ENCODE measurements at regions not wholly inside any gene's neighbourhood (a gene's known extent, or its start where the extent isn't known, plus 50 kb on each side); places are given as distances from the start of the nearest gene placed in this dataset.
"Not testable (repeated sequence)": the region's sequence is repeated elsewhere in the genome, so short reads cannot be mapped to it uniquely, and the experiment has no call there.

GRCh38 chr4:3629665-3630064 lies 97.4 kb upstream of the LRPAP1 start:
- DNase-seq (no peak), ATAC-seq (ENCODE audit: poor library complexity) (no peak)
- intact Hi-C loops (cut with DNase I) = no loop called here

- ATAC-seq (ENCODE audit: poor library complexity); DNase-seq; intact Hi-C loops (cut with DNase I): not testable (repeated sequence)
Observed at GRCh38 chr4:3629176-3629575, 97.0 kb upstream of the LRPAP1 start.

GRCh38 chr4:3628868-3629175 lies 96.6 kb upstream of the LRPAP1 start:
- intact Hi-C loops (cut with DNase I) = no loop called here
- DNase-seq (no peak), ATAC-seq (ENCODE audit: poor library complexity) (no peak)

- DNase-seq; ATAC-seq (ENCODE audit: poor library complexity); intact Hi-C loops (cut with DNase I): not testable (repeated sequence)
Observed at GRCh38 chr4:3627967-3628867, 96.0 kb upstream of the LRPAP1 start.

- ATAC-seq (ENCODE audit: poor library complexity); DNase-seq; intact Hi-C loops (cut with DNase I): not testable (repeated sequence)
Observed at GRCh38 chr4:3627456-3627855, 95.2 kb upstream of the LRPAP1 start.

GRCh38 chr4:3626131-3626884 lies 94.1 kb upstream of the LRPAP1 start:
- intact Hi-C loops (cut with DNase I); ATAC-seq (ENCODE audit: poor library complexity); DNase-seq: not testable (repeated sequence)

GRCh38 chr4:3625286-3625875 lies 93.2 kb upstream of the LRPAP1 start:
- DNase-seq; ATAC-seq (ENCODE audit: poor library complexity): not testable (repeated sequence)

GRCh38 chr4:3623809-3624329 lies 91.6 kb upstream of the LRPAP1 start:
- intact Hi-C loops (cut with DNase I); DNase-seq; ATAC-seq (ENCODE audit: poor library complexity): not testable (repeated sequence)

More at GRCh38 chr4:3625286-3625875, 93.2 kb upstream of the LRPAP1 start:
- intact Hi-C loops (cut with DNase I) = not testable (repeated sequence)

GRCh38 chr4:3623106-3623505 lies 90.9 kb upstream of the LRPAP1 start:
- intact Hi-C loops (cut with DNase I) = no loop called here
- ATAC-seq (ENCODE audit: poor library complexity) (no peak), DNase-seq (no peak)

GRCh38 chr4:3620365-3620764 lies 88.1 kb upstream of the LRPAP1 start:
- ATAC-seq (ENCODE audit: poor library complexity); DNase-seq; intact Hi-C loops (cut with DNase I): not testable (repeated sequence)

- ATAC-seq (ENCODE audit: poor library complexity); intact Hi-C loops (cut with DNase I); DNase-seq: not testable (repeated sequence)
Observed at GRCh38 chr4:3619698-3620097, 87.5 kb upstream of the LRPAP1 start.

- DNase-seq; intact Hi-C loops (cut with DNase I); ATAC-seq (ENCODE audit: poor library complexity): not testable (repeated sequence)
Observed at GRCh38 chr4:3618341-3618740, 86.1 kb upstream of the LRPAP1 start.

- ATAC-seq (ENCODE audit: poor library complexity) (no peak), DNase-seq (no peak)
- intact Hi-C loops (cut with DNase I) = no loop called here
Observed at GRCh38 chr4:3615386-3616286, 83.4 kb upstream of the LRPAP1 start.

- ATAC-seq (ENCODE audit: poor library complexity) (no peak), DNase-seq (no peak)
- intact Hi-C loops (cut with DNase I) = no loop called here
Observed at GRCh38 chr4:3614731-3614980, 82.4 kb upstream of the LRPAP1 start.

- intact Hi-C loops (cut with DNase I) = no loop called here
- DNase-seq (peak; percentile 58), ATAC-seq (ENCODE audit: poor library complexity) (peak; percentile 85)
Observed at GRCh38 chr4:3613967-3614730, 81.9 kb upstream of the LRPAP1 start.

- intact Hi-C loops (cut with DNase I) = no loop called here
- ATAC-seq (ENCODE audit: poor library complexity) (no peak), DNase-seq (no peak)
Observed at GRCh38 chr4:3612934-3613333, 80.7 kb upstream of the LRPAP1 start.

GRCh38 chr4:3612281-3612680 lies 80.1 kb upstream of the LRPAP1 start:
- no peak for ATAC-seq (ENCODE audit: poor library complexity)
- intact Hi-C loops (cut with DNase I) = no loop called here
- no peak for DNase-seq

GRCh38 chr4:3611778-3612177 lies 79.6 kb upstream of the LRPAP1 start:
- intact Hi-C loops (cut with DNase I) = no loop called here
- DNase-seq = no peak
- ATAC-seq (ENCODE audit: poor library complexity) = no peak

Measured in Right ventricle myocardium superior (tissue), 1 donor.